ENCODE measurements at regions not wholly inside any gene's neighbourhood (a gene's known extent, or its start where the extent isn't known, plus 50 kb on each side); places are given as distances from the start of the nearest gene placed in this dataset.

- TF ChIP-seq, protein P1, sequence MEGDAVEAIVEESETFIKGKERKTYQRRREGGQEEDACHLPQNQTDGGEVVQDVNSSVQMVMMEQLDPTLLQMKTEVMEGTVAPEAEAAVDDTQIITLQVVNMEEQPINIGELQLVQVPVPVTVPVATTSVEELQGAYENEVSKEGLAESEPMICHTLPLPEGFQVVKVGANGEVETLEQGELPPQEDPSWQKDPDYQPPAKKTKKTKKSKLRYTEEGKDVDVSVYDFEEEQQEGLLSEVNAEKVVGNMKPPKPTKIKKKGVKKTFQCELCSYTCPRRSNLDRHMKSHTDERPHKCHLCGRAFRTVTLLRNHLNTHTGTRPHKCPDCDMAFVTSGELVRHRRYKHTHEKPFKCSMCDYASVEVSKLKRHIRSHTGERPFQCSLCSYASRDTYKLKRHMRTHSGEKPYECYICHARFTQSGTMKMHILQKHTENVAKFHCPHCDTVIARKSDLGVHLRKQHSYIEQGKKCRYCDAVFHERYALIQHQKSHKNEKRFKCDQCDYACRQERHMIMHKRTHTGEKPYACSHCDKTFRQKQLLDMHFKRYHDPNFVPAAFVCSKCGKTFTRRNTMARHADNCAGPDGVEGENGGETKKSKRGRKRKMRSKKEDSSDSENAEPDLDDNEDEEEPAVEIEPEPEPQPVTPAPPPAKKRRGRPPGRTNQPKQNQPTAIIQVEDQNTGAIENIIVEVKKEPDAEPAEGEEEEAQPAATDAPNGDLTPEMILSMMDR (IDR thresholded peaks at IDR 0.05; ENCODE audit: insufficient read depth, low read depth, low read length), result no peak
- TF ChIP-seq EZH2 (IDR thresholded peaks at IDR 0.05; ENCODE audit: insufficient read depth, low read length), result no peak
These were observed 127.1 kb downstream of the TRIM29 start for GRCh38 chr11:120010775-120011174.

Data from astrocyte (in vitro differentiated cells and primary cell).